Stimulated activated CD4-positive, alpha-beta T cell treated with anti-CD3 and anti-CD28 coated beads, TNF-alpha, amount 100 ng/mL, for 24 hours (primary cell): ENCODE measurements at regions not wholly inside any gene's neighbourhood (a gene's known extent, or its start where the extent isn't known, plus 50 kb on each side); places are given as distances from the start of the nearest gene placed in this dataset.

Experiments used
- DNase-seq, 3 experiments: peaks; one replicate each; pipeline ENCODE4 v3.0.0-alpha.2; 2020; ENCODE audit warnings: low read depth in 3 of 3

GRCh38 chr15:38854506-38854905 is 289.9 kb upstream of the RASGRP1 start:
- no peak for DNase-seq

GRCh38 chr15:38857814-38858213 is 293.2 kb upstream of the RASGRP1 start:
- DNase-seq: no peak

- no peak for DNase-seq
Observed at GRCh38 chr15:38859574-38859973, 295.0 kb upstream of the RASGRP1 start.

GRCh38 chr15:38860253-38860652 is 295.6 kb upstream of the RASGRP1 start:
- DNase-seq: no peak

GRCh38 chr15:38860674-38861073 is 296.1 kb upstream of the RASGRP1 start:
- DNase-seq: no peak

- DNase-seq: no peak
Observed at GRCh38 chr15:38861108-38861507, 296.5 kb upstream of the RASGRP1 start.

GRCh38 chr15:38862099-38862498 is 297.5 kb upstream of the RASGRP1 start:
- DNase-seq: no peak

- no peak for DNase-seq
Observed at GRCh38 chr15:38863381-38863780, 298.8 kb upstream of the RASGRP1 start.

GRCh38 chr15:38864122-38864521 is 299.5 kb upstream of the RASGRP1 start:
- DNase-seq: no peak

GRCh38 chr15:38864827-38865581 is 300.4 kb upstream of the RASGRP1 start:
- no peak for DNase-seq

GRCh38 chr15:38867556-38867955 is 302.9 kb upstream of the RASGRP1 start:
- DNase-seq: no peak

- no peak for DNase-seq
Observed at GRCh38 chr15:38868326-38869114, 303.9 kb upstream of the RASGRP1 start.

- no peak for DNase-seq
Observed at GRCh38 chr15:38871638-38872037, 307.0 kb upstream of the RASGRP1 start.

- DNase-seq: no peak
Observed at GRCh38 chr15:38872732-38873131, 308.1 kb upstream of the RASGRP1 start.

GRCh38 chr15:38873158-38873557 is 308.5 kb upstream of the RASGRP1 start:
- DNase-seq: no peak

GRCh38 chr15:38874464-38874863 is 309.9 kb upstream of the RASGRP1 start:
- DNase-seq: no peak

- no peak for DNase-seq
Observed at GRCh38 chr15:38876211-38876610, 311.6 kb upstream of the RASGRP1 start.

GRCh38 chr15:38876621-38877020 is 312.0 kb upstream of the RASGRP1 start:
- no peak for DNase-seq

- DNase-seq: no peak
Observed at GRCh38 chr15:38877471-38877870, 312.9 kb upstream of the RASGRP1 start.

- no peak for DNase-seq
Observed at GRCh38 chr15:38878026-38878425, 313.4 kb upstream of the RASGRP1 start.

GRCh38 chr15:38878926-38879325 is 314.3 kb upstream of the RASGRP1 start:
- no peak for DNase-seq

- no peak for DNase-seq
Observed at GRCh38 chr15:38879909-38880471, 315.4 kb upstream of the RASGRP1 start.

- DNase-seq: no peak
Observed at GRCh38 chr15:38882221-38882620, 317.6 kb upstream of the RASGRP1 start.
